ENCODE measurements at regions not wholly inside any gene's neighbourhood (a gene's known extent, or its start where the extent isn't known, plus 50 kb on each side); places are given as distances from the start of the nearest gene placed in this dataset.

- H3K27me3 Mint-ChIP-seq (ENCODE audit: unreplicated experiment) = peaks cover 27% of the 10 kb centered on the region
- TF ChIP-seq CTCF (IDR thresholded peaks at IDR 0.05) = no peak
- no peak overlapping the region for H3K4me3 Mint-ChIP-seq (ENCODE audit: unreplicated experiment)
- H3K36me3 Mint-ChIP-seq (ENCODE audit: unreplicated experiment) = no peaks in the 10 kb centered on the region
- DNase-seq (ENCODE audit: extremely low spot score, unreplicated experiment) = no peak
- H3K9me3 Mint-ChIP-seq (ENCODE audit: unreplicated experiment) = no peaks in the 10 kb centered on the region
- H3K27ac Mint-ChIP-seq (ENCODE audit: unreplicated experiment) = no peak overlapping the region
- H3K4me1 Mint-ChIP-seq (ENCODE audit: unreplicated experiment) = no peaks in the 10 kb centered on the region
Measured at GRCh38 chr6:50102676-50103075, 52.9 kb upstream of the DEFB112 start.

GRCh38 chr6:50110587-50110986 is 60.9 kb upstream of the DEFB112 start:
- no peak for DNase-seq (ENCODE audit: extremely low spot score, unreplicated experiment)
- no peak for TF ChIP-seq CTCF (IDR thresholded peaks at IDR 0.05)
- no peaks in the 10 kb centered on the region for H3K36me3 Mint-ChIP-seq (ENCODE audit: unreplicated experiment)
- H3K9me3 Mint-ChIP-seq (ENCODE audit: unreplicated experiment) = no peaks in the 10 kb centered on the region
- H3K27me3 Mint-ChIP-seq (ENCODE audit: unreplicated experiment) = peaks cover 31% of the 10 kb centered on the region
- no peaks in the 10 kb centered on the region for H3K4me1 Mint-ChIP-seq (ENCODE audit: unreplicated experiment)
- no peak overlapping the region for H3K27ac Mint-ChIP-seq (ENCODE audit: unreplicated experiment)
- no peak overlapping the region for H3K4me3 Mint-ChIP-seq (ENCODE audit: unreplicated experiment)

- H3K27me3 Mint-ChIP-seq (ENCODE audit: unreplicated experiment) = peaks cover 30% of the 10 kb centered on the region
- no peaks in the 10 kb centered on the region for H3K4me1 Mint-ChIP-seq (ENCODE audit: unreplicated experiment)
- H3K27ac Mint-ChIP-seq (ENCODE audit: unreplicated experiment) = no peak overlapping the region
- no peaks in the 10 kb centered on the region for H3K9me3 Mint-ChIP-seq (ENCODE audit: unreplicated experiment)
- DNase-seq (ENCODE audit: extremely low spot score, unreplicated experiment) = no peak
- no peak overlapping the region for H3K4me3 Mint-ChIP-seq (ENCODE audit: unreplicated experiment)
- no peaks in the 10 kb centered on the region for H3K36me3 Mint-ChIP-seq (ENCODE audit: unreplicated experiment)
- TF ChIP-seq CTCF (IDR thresholded peaks at IDR 0.05) = no peak
Measured at GRCh38 chr6:50112981-50113857, 63.5 kb upstream of the DEFB112 start.

DNA sequence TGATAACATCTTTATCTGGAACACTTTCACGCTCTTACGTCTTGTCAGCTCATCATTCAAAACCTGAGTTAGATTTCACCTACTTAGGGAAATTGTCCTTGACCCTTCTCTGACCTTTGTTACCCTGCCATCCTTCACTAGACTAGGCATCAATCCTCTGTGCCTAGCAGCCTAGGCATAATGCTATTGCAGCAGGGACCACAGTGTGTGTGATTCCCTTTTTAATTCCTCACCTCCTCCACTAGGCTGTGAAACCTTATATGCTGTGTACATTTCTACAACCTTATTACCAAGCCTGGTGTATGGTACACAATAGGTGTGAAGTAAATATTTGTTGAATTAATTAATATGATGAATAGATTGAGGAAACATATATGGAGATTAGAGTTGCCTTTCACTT is 66.7 kb upstream of the DEFB112 start:
- H3K4me3 Mint-ChIP-seq (ENCODE audit: unreplicated experiment) = no peak overlapping the region
- peaks cover 36% of the 10 kb centered on the region for H3K27me3 Mint-ChIP-seq (ENCODE audit: unreplicated experiment)
- H3K36me3 Mint-ChIP-seq (ENCODE audit: unreplicated experiment) = no peaks in the 10 kb centered on the region
- no peaks in the 10 kb centered on the region for H3K9me3 Mint-ChIP-seq (ENCODE audit: unreplicated experiment)
- no peak overlapping the region for H3K27ac Mint-ChIP-seq (ENCODE audit: unreplicated experiment)
- DNase-seq (ENCODE audit: extremely low spot score, unreplicated experiment) = no peak
- TF ChIP-seq CTCF (IDR thresholded peaks at IDR 0.05) = no peak
- no peaks in the 10 kb centered on the region for H3K4me1 Mint-ChIP-seq (ENCODE audit: unreplicated experiment)

DNA sequence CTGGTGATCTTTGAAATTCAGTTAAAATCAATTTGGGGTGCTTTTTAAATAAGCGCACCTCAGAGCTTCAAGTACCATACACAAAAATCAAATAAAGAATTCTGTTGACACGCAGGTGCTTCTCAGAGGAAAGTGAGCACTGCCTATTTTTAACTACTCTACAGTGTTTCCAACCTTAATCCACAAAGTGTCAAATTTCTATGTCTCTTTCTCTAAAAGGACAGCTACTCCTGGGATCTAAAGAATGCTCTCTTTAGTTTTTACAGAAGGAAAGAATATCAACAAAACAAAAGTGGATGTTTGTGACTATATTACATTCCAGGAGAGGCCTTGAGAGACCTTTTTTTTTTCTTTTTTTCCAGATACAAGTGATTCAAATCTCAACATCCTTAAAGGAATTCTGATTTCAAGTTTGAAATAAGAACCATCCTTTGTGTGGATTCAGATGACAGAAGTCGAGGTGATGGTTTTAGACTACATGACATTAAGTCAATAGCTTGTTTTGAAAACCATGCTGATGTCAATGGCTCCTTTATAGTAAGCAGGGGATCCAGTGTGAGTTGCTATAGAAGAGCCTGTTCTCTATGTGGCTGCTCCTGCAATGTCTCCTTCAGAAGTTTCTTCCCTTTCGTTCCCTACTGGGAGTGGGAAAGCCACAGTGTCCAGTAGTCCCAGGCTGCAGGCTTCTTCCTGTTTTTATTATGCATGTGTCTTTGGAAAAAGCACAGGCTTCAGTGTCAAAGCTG is 67.2 kb upstream of the DEFB112 start:
- no peaks in the 10 kb centered on the region for H3K36me3 Mint-ChIP-seq (ENCODE audit: unreplicated experiment)
- no peaks in the 10 kb centered on the region for H3K4me1 Mint-ChIP-seq (ENCODE audit: unreplicated experiment)
- no peak overlapping the region for H3K27ac Mint-ChIP-seq (ENCODE audit: unreplicated experiment)

More for the DNA sequence above, 67.2 kb upstream of the DEFB112 start:
- DNase-seq (ENCODE audit: extremely low spot score, unreplicated experiment) = no peak
- peaks cover 33% of the 10 kb centered on the region for H3K27me3 Mint-ChIP-seq (ENCODE audit: unreplicated experiment)
- no peak for TF ChIP-seq CTCF (IDR thresholded peaks at IDR 0.05)
- no peak overlapping the region for H3K4me3 Mint-ChIP-seq (ENCODE audit: unreplicated experiment)
- no peaks in the 10 kb centered on the region for H3K9me3 Mint-ChIP-seq (ENCODE audit: unreplicated experiment)
